GM12878 (cell line): ENCODE measurements at regions not wholly inside any gene's neighbourhood (a gene's known extent, or its start where the extent isn't known, plus 50 kb on each side); places are given as distances from the start of the nearest gene placed in this dataset.

ENCODE experiments used
- ATAC-seq: fragments of 200-7000 bp; cut with Tn5 transposase; 3 replicates; pipeline ENCODE4 v1.9.1; 2020; ENCODE audit warnings: mild to moderate bottlenecking, moderate library complexity
- BruUV-seq: library from RNA; stranded (reverse); fragments of 400-500 nt; replicated peaks from 2 replicates; lab custom pipeline; 2021; lab: Mats Ljungman, UMichigan
- CTCF ChIA-PET: fragments of 300-600 bp; sonication (Branson Sonifier 250); formaldehyde crosslinking; extraction: SDS; loops from one replicate; lab custom pipeline; 2021; ENCODE audit warnings: inconsistent platforms; lab: Yijun Ruan, JAX
- POLR2A ChIA-PET: fragments of 350-600 bp; formaldehyde crosslinking; extraction: SDS; loops from one replicate; lab custom pipeline; 2021; ENCODE audit warnings: inconsistent platforms; lab: Charles Lee
- RAD21 ChIA-PET: fragments of 300-600 bp; sonication (Branson Sonifier 250); formaldehyde crosslinking; loops from one replicate; lab custom pipeline; 2023; ENCODE audit warnings: antibody characterized with exemption; ENCODE audit not compliant: unreplicated experiment; lab: Charles Lee
- SMC1A ChIA-PET: fragments of 300-600 bp; sonication (Branson Sonifier 250); formaldehyde crosslinking; loops from one replicate; lab custom pipeline; 2023; ENCODE audit not compliant: unreplicated experiment, uncharacterized antibody; lab: Charles Lee
- DNase-seq: peaks from one replicate; pipeline ENCODE4 v3.0.0-alpha.2; 2011; ENCODE audit warnings: low read depth, low spot score
- FAIRE-seq: peaks from 3 replicates; lab custom pipeline; 2011; peaks lifted over from hg19 to GRCh38; lab: Jason Lieb, UNC
- H2AFZ ChIP-seq: 2 replicates; pipeline ENCODE4 v1.6.0; 2011; ENCODE audit warnings: low read depth, low read length, control low read depth; ENCODE audit not compliant: control insufficient read depth
- H3K27ac ChIP-seq: 2 replicates; pipeline ENCODE4 v1.5.1; 2011; ENCODE audit warnings: control low read depth; ENCODE audit not compliant: control insufficient read depth, insufficient read depth
- H3K27me3 ChIP-seq, 2 experiments: replicated peaks in 1 of 2; 2 replicates each; pipeline versions ENCODE4 v1.6.0 to v1.6.1; 2011; ENCODE audit warnings: low read length in 1 of 2; ENCODE audit not compliant: control insufficient read depth in 2 of 2, insufficient read depth in 2 of 2
- H3K36me3 ChIP-seq, 2 experiments: 2 replicates each; pipeline ENCODE4 v1.5.1; 2011; ENCODE audit warnings: low read length in 1 of 2; ENCODE audit not compliant: control insufficient read depth in 2 of 2, insufficient read depth in 2 of 2
- H3K4me1 ChIP-seq: 2 replicates; pipeline ENCODE4 v1.6.1; 2011; ENCODE audit warnings: mild to moderate bottlenecking, low read length, moderate library complexity, mixed read lengths; ENCODE audit not compliant: control insufficient read depth, insufficient read depth
- H3K4me2 ChIP-seq: 2 replicates; pipeline ENCODE4 v1.6.0; 2011; ENCODE audit warnings: control low read depth; ENCODE audit not compliant: control insufficient read depth, insufficient read depth
- H3K4me3 ChIP-seq: fragments of 200-600 bp; sonication (generic); 2 replicates; pipeline ENCODE4 v1.5.1; 2016
- H3K79me2 ChIP-seq: 2 replicates; pipeline ENCODE4 v1.6.0; 2011; ENCODE audit warnings: low read length; ENCODE audit not compliant: control insufficient read depth, insufficient read depth
- H3K9ac ChIP-seq: 2 replicates; pipeline ENCODE4 v1.8.0; 2011; ENCODE audit warnings: low read length, control low read depth, mixed read lengths; ENCODE audit not compliant: control insufficient read depth, insufficient read depth
- H3K9me3 ChIP-seq: replicated peaks from 3 replicates; pipeline ENCODE4 v1.5.1; 2011; ENCODE audit warnings: mild to moderate bottlenecking, low read length; ENCODE audit not compliant: control insufficient read depth, insufficient read depth
- H4K20me1 ChIP-seq: 2 replicates; pipeline ENCODE4 v1.6.0; 2011; ENCODE audit not compliant: control insufficient read depth, insufficient read depth
- BHLHE40 ChIP-seq, 2 experiments: fragments of 450-650 bp in 1 of 2; IDR thresholded peaks; 2 replicates each; pipeline ENCODE4 v1.6.1; 2011 to 2017; ENCODE audit warnings: low read depth in 2 of 2, borderline replicate concordance in 1 of 2, improper control_type of control experiment in 1 of 2, low read length in 1 of 2, mild to moderate bottlenecking in 1 of 2
- BMI1 ChIP-seq: fragments of 450-650 bp; IDR thresholded peaks from 2 replicates; pipeline ENCODE4 v1.6.1; 2016; ENCODE audit warnings: mild to moderate bottlenecking, moderate library complexity, borderline replicate concordance
- ESRRA ChIP-seq: IDR thresholded peaks from 2 replicates; pipeline ENCODE4 v1.6.1; 2012; ENCODE audit warnings: mild to moderate bottlenecking, low read length, improper control_type of control experiment
- EZH2 ChIP-seq: IDR thresholded peaks from 2 replicates; pipeline ENCODE4 v1.6.1; 2012; ENCODE audit warnings: low read depth, mild to moderate bottlenecking, control low read depth, inconsistent platforms, low read length, borderline replicate concordance; ENCODE audit not compliant: control insufficient read depth
- HDGF ChIP-seq: fragments of 450-650 bp; IDR thresholded peaks from 2 replicates; pipeline ENCODE4 v1.6.1; 2016; ENCODE audit warnings: antibody characterized with exemption
- PBX3 ChIP-seq: IDR thresholded peaks from 2 replicates; pipeline ENCODE4 v1.6.1; 2011; ENCODE audit warnings: mild to moderate bottlenecking, low read depth, low read length, moderate library complexity; ENCODE audit not compliant: insufficient replicate concordance
- PML ChIP-seq: IDR thresholded peaks from 2 replicates; pipeline ENCODE4 v1.6.1; 2012; ENCODE audit warnings: low read length, inconsistent platforms
- RAD51 ChIP-seq: fragments of 450-650 bp; IDR thresholded peaks from 2 replicates; pipeline ENCODE4 v1.6.1; 2016; ENCODE audit warnings: moderate library complexity, mild to moderate bottlenecking, inconsistent platforms
- RB1 ChIP-seq: fragments of 450-650 bp; formaldehyde crosslinking; IDR thresholded peaks from 2 replicates; pipeline ENCODE4 v1.6.1; 2017; ENCODE audit warnings: mild to moderate bottlenecking, borderline replicate concordance
- RBBP5 ChIP-seq: fragments of 200-600 bp; sonication (generic); conservative IDR thresholded peaks from 2 replicates; pipeline ENCODE4 v1.6.1; 2016
- SMAD1 ChIP-seq: fragments of 450-650 bp; IDR thresholded peaks from 2 replicates; pipeline ENCODE4 v1.6.1; 2018; ENCODE audit warnings: mild to moderate bottlenecking, low read depth; ENCODE audit not compliant: partially characterized antibody
- SRF ChIP-seq, 2 experiments: IDR thresholded peaks; 2 replicates each; pipeline ENCODE4 v1.6.1; 2011; ENCODE audit warnings: low read depth in 2 of 2, low read length in 2 of 2, mild to moderate bottlenecking in 1 of 2, moderate library complexity in 1 of 2
- SUZ12 ChIP-seq: fragments of 200-600 bp; sonication (generic); IDR thresholded peaks from one replicate; pipeline ENCODE4 v1.6.1; 2018; ENCODE audit warnings: antibody characterized with exemption, mild to moderate bottlenecking; ENCODE audit not compliant: unreplicated experiment
- USF2 ChIP-seq: IDR thresholded peaks from 2 replicates; pipeline ENCODE4 v1.6.1; 2011; ENCODE audit warnings: low read depth, low read length, improper control_type of control experiment, borderline replicate concordance
- ZNF207 ChIP-seq: fragments of 450-650 bp; IDR thresholded peaks from 2 replicates; pipeline ENCODE4 v1.6.1; 2014; ENCODE audit warnings: antibody characterized with exemption, mild to moderate bottlenecking, borderline replicate concordance
- ZSCAN29 ChIP-seq: fragments of 450-650 bp; IDR thresholded peaks from 2 replicates; pipeline ENCODE4 v1.6.1; 2017; ENCODE audit warnings: mild to moderate bottlenecking, moderate library complexity
- ZZZ3 ChIP-seq: IDR thresholded peaks from 2 replicates; pipeline ENCODE4 v1.6.1; 2011; ENCODE audit warnings: low read depth; ENCODE audit not compliant: control insufficient read depth, insufficient read length
- in situ Hi-C: fragments of 300-500 bp; cut with MboI; formaldehyde crosslinking; loops from 9 replicates; pipeline ENCODE4 v1.14.3; 2018; ENCODE audit warnings: mixed read lengths
- intact Hi-C: fragments of 100-400 bp; cut with micrococcal nuclease; formaldehyde crosslinking; loops from one replicate; pipeline ENCODE4 v1.14.2; 2022; ENCODE audit not compliant: unreplicated experiment

GRCh38 chr10:64148607-64149006, 627.4 kb downstream of the REEP3 start:
- H2AFZ ChIP-seq, result no peak overlapping the region
- no peak overlapping the region for H3K4me2 ChIP-seq
- ATAC-seq, result no peak
- H3K4me3 ChIP-seq, result no peak overlapping the region
- CTCF ChIA-PET, result no interaction called here
- H3K27ac ChIP-seq, result no peak overlapping the region
- in situ Hi-C loops, result no loop called here
- no peaks in the 10 kb centered on the region for H3K79me2 ChIP-seq
- DNase-seq, result no peak
- no TSS peak for BruUV-seq
- intact Hi-C loops, result no loop called here
- no peak for FAIRE-seq
- RAD21 ChIA-PET, result no interaction called here
- H3K9me3 ChIP-seq, result no peaks in the 10 kb centered on the region
- SMC1A ChIA-PET, result interaction anchor here (0.9 to 2.0 kb wide), 2 partner anchors 13 to 210 kb away, joined by 3 to 4 read pairs; no protein-coding TSS in a partner anchor
- H3K4me1 ChIP-seq, result no peaks in the 10 kb centered on the region
- no peaks in the 10 kb centered on the region for H3K36me3 ChIP-seq
- no peaks in the 10 kb centered on the region for H4K20me1 ChIP-seq
- POLR2A ChIA-PET, result no interaction called here
- TF ChIP-seq USF2 (no peak), PML (no peak), BHLHE40 (IDR thresholded peaks at IDR 0.05; ENCODE audit: borderline replicate concordance in 1 of 2, low read depth in 2 of 2, low read length in 1 of 2) (no peak), ZNF207 (no peak), ESRRA (no peak), PBX3 (no peak), BMI1 (no peak), HDGF (no peak), ZSCAN29 (no peak), ZZZ3 (no peak), RAD51 (no peak), SMAD1 (no peak), RBBP5 (no peak), RB1 (no peak), SRF (IDR thresholded peaks at IDR 0.05; ENCODE audit: low read depth in 2 of 2, low read length in 2 of 2) (no peak), SUZ12 (no peak), EZH2 (no peak)
- H3K9ac ChIP-seq, result no peak overlapping the region
- no peaks in the 10 kb centered on the region for H3K27me3 ChIP-seq
